ENCODE measurements at regions not wholly inside any gene's neighbourhood (a gene's known extent, or its start where the extent isn't known, plus 50 kb on each side); places are given as distances from the start of the nearest gene placed in this dataset.

GRCh38 chr15:26023691-26024090 is 160.6 kb upstream of the ATP10A start:
- Histone ChIP-seq H3K4me3 (no peak overlapping the region), H3K9me3 (ENCODE audit: control insufficient read depth in 4 of 4, insufficient read depth in 3 of 4, low read length in 3 of 4) (no peaks in the 10 kb centered on the region), H3K9ac (ENCODE audit: insufficient read depth in 1 of 2, low read length in 2 of 2) (no peak overlapping the region), H3K27me3 (ENCODE audit: control insufficient read depth in 3 of 3, insufficient read depth in 3 of 3, low read length in 2 of 3) (peaks cover 0 to 3% (median 0%) of the 10 kb centered on the region in 3 donors), H3K36me3 (ENCODE audit: control insufficient read depth in 4 of 4, insufficient read depth in 4 of 4, low read length in 4 of 4) (no peaks in the 10 kb centered on the region), H3K4me1 (ENCODE audit: control insufficient read depth in 5 of 5, insufficient read depth in 5 of 5, low read length in 5 of 5) (no peaks in the 10 kb centered on the region), H3K27ac (ENCODE audit: low read depth in 1 of 2, low read length in 1 of 2) (no peak overlapping the region)
- ATAC-seq (ENCODE audit: insufficient read depth, low FRiP score), result no peak
- no peak for TF ChIP-seq CTCF (IDR thresholded peaks at IDR 0.05; ENCODE audit: control extremely low read depth, extremely low read depth)
- WGBS, 2 donors, result 78 to 81% methylated on average over 5 of the region's 5 CpGs
- DNase-seq, result no peak

- Histone ChIP-seq H3K4me3 (no peak overlapping the region), H3K27ac (ENCODE audit: low read depth in 1 of 2, low read length in 1 of 2) (no peak overlapping the region), H3K9ac (ENCODE audit: insufficient read depth in 1 of 2, low read length in 2 of 2) (no peak overlapping the region), H3K4me1 (ENCODE audit: control insufficient read depth in 5 of 5, insufficient read depth in 5 of 5, low read length in 5 of 5) (no peaks in the 10 kb centered on the region), H3K9me3 (ENCODE audit: control insufficient read depth in 4 of 4, insufficient read depth in 3 of 4, low read length in 3 of 4) (no peaks in the 10 kb centered on the region), H3K27me3 (ENCODE audit: control insufficient read depth in 3 of 3, insufficient read depth in 3 of 3, low read length in 2 of 3) (peaks cover 0 to 3% (median 0%) of the 10 kb centered on the region in 3 donors), H3K36me3 (ENCODE audit: control insufficient read depth in 4 of 4, insufficient read depth in 4 of 4, low read length in 4 of 4) (no peaks in the 10 kb centered on the region)
- WGBS, 2 donors, result 92 to 95% methylated on average over 10 of the region's 10 CpGs
- no peak for TF ChIP-seq CTCF (IDR thresholded peaks at IDR 0.05; ENCODE audit: control extremely low read depth, extremely low read depth)
- ATAC-seq (ENCODE audit: insufficient read depth, low FRiP score) (no peak), DNase-seq (no peak)
Observed at GRCh38 chr15:26023231-26023630, 160.1 kb upstream of the ATP10A start.

- peaks cover 0 to 3% (median 0%) of the 10 kb centered on the region in 4 donors for H3K9me3 ChIP-seq (ENCODE audit: control insufficient read depth in 4 of 4, insufficient read depth in 3 of 4, low read length in 3 of 4)
- WGBS, 2 donors, result 84 to 90% methylated on average over 8 of the region's 8 CpGs
- H3K27ac ChIP-seq (ENCODE audit: low read depth in 1 of 2, low read length in 1 of 2), result no peak overlapping the region
- DNase-seq (no peak), ATAC-seq (ENCODE audit: insufficient read depth, low FRiP score) (no peak)
- no peak overlapping the region for H3K4me3 ChIP-seq
- no peak overlapping the region for H3K9ac ChIP-seq (ENCODE audit: insufficient read depth in 1 of 2, low read length in 2 of 2)
- no peaks in the 10 kb centered on the region for H3K36me3 ChIP-seq (ENCODE audit: control insufficient read depth in 4 of 4, insufficient read depth in 4 of 4, low read length in 4 of 4)
- TF ChIP-seq CTCF (IDR thresholded peaks at IDR 0.05; ENCODE audit: control extremely low read depth, extremely low read depth), result no peak
- peaks cover 0 to 3% (median 0%) of the 10 kb centered on the region in 3 donors for H3K27me3 ChIP-seq (ENCODE audit: control insufficient read depth in 3 of 3, insufficient read depth in 3 of 3, low read length in 2 of 3)
- H3K4me1 ChIP-seq (ENCODE audit: control insufficient read depth in 5 of 5, insufficient read depth in 5 of 5, low read length in 5 of 5), result no peaks in the 10 kb centered on the region
Observed at GRCh38 chr15:26020871-26021270, 157.7 kb upstream of the ATP10A start.

DNA sequence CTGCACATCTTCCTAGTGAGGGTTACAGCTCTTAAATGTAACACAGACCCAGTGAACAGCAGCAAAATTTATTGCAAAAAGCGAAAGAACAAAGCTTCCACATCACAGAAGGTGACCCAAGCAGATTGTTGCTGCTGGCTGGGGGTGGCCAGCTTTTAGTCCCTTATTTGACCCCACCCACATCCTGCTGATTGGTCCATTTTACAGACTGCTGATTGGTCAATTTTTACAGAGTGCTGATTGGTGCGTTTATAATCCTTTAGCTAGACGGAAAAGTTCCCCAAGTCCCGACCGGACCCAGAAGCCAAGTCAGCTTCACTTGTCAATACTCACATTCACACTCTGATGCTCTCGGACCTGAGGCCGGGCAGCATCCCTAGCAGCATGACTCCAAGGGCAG is 154.5 kb upstream of the ATP10A start:
- no peak overlapping the region for H3K9ac ChIP-seq (ENCODE audit: insufficient read depth in 1 of 2, low read length in 2 of 2)
- no peak for TF ChIP-seq CTCF (IDR thresholded peaks at IDR 0.05; ENCODE audit: control extremely low read depth, extremely low read depth)
- DNase-seq (no peak), ATAC-seq (ENCODE audit: insufficient read depth, low FRiP score) (no peak)
- peaks cover 0 to 3% (median 0%) of the 10 kb centered on the region in 3 donors for H3K27me3 ChIP-seq (ENCODE audit: control insufficient read depth in 3 of 3, insufficient read depth in 3 of 3, low read length in 2 of 3)
- WGBS, 2 donors, result 94 to 95% methylated on average over 7 of the region's 7 CpGs
- no peak overlapping the region for H3K4me3 ChIP-seq
- no peaks in the 10 kb centered on the region for H3K36me3 ChIP-seq (ENCODE audit: control insufficient read depth in 4 of 4, insufficient read depth in 4 of 4, low read length in 4 of 4)
- H3K4me1 ChIP-seq (ENCODE audit: control insufficient read depth in 5 of 5, insufficient read depth in 5 of 5, low read length in 5 of 5), result no peaks in the 10 kb centered on the region
- no peak overlapping the region for H3K27ac ChIP-seq (ENCODE audit: low read depth in 1 of 2, low read length in 1 of 2)
- peaks cover 0 to 3% (median 0%) of the 10 kb centered on the region in 4 donors for H3K9me3 ChIP-seq (ENCODE audit: control insufficient read depth in 4 of 4, insufficient read depth in 3 of 4, low read length in 3 of 4)

Data from lung (tissue), 11 donors.